ENCODE measurements at regions not wholly inside any gene's neighbourhood (a gene's known extent, or its start where the extent isn't known, plus 50 kb on each side); places are given as distances from the start of the nearest gene placed in this dataset.

DNA sequence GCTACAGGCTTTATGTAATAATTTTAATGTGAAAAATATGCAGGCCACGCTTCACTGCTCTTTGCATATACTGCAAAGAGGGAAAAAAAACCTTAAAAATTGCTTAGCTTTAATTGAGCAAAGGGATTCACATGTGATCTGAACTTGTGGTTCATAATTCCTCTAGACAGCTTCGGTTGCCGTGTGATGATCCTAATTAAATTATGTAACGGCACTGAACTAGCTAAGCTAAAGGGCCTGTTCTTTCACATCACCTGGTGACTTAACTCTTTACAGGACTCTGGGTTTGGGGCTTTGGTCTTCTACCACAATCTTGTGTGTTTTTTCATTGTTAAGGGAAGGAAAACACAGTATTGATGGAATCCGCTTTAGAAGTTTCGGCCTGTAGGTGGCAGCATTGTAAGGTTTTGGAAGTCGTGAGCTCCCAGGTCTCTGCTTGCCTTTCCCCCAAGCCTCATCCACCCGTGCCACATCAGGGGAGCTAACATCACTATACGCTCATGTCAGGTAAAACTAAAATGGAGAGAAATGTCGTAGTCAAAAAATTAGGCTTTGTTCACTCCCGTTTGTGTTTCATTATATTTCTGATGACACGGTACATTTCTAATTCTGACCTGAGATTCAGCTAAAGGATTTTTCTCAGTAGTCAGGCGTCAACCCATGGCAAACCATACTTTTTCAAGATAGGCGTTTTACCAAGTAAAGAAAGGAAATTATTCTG, 205.6 kb upstream of the DPH6 start:
- intact Hi-C loops (cut with DNase I, micrococcal nuclease) = loop anchor here in 1 of 2 donors (10.0 kb wide), 1 partner anchor 1383 kb away; no protein-coding TSS in a partner anchor
- peak; percentile 79 for ATAC-seq
- peak; percentile 28 to 79 for DNase-seq

DNA sequence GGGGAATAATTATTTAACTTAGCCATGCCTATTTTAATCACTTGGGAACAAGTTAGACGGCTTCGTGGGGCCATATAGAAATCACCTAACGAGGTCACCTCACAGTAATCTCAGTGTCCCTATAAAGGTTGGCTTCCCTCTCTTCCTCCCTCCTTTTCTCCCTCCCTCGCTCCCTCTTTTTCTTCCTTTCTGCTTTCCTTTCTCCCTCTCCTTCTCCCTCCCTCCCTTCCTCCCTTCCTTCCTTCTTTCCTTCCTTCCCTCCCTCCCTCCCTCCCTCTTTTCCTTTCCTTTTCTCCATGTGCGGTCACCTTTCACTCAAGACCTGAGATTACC, 206.1 kb upstream of the DPH6 start:
- DNase-seq (no peak), ATAC-seq (no peak)
- intact Hi-C loops (cut with DNase I, micrococcal nuclease) = loop anchor here in 1 of 2 donors (10.0 kb wide), 1 partner anchor 1383 kb away; no protein-coding TSS in a partner anchor

DNA sequence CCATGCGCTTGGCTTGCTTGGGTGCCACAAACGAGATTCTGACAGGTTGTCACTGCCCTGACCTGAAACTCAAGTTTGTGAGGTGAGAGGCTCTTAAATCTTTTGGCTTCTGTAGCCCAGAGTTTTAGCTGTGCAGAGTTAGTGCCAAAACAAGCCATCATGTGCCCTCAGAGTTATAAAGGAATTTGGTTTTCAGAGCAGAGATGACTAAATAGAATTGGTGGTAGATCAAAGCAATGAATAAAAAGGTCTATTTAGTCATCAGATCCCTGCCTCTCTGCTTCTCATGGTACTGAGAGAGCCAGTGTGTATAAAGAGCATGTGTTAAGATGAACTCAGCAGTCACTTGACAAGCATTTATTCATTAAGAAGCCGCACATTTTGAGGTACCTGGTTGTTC, 207.5 kb upstream of the DPH6 start:
- no peak for DNase-seq
- no peak for ATAC-seq
- intact Hi-C loops (cut with DNase I, micrococcal nuclease) = loop anchor here in 1 of 2 donors (10.0 kb wide), 1 partner anchor 1381 kb away; no protein-coding TSS in a partner anchor

DNA sequence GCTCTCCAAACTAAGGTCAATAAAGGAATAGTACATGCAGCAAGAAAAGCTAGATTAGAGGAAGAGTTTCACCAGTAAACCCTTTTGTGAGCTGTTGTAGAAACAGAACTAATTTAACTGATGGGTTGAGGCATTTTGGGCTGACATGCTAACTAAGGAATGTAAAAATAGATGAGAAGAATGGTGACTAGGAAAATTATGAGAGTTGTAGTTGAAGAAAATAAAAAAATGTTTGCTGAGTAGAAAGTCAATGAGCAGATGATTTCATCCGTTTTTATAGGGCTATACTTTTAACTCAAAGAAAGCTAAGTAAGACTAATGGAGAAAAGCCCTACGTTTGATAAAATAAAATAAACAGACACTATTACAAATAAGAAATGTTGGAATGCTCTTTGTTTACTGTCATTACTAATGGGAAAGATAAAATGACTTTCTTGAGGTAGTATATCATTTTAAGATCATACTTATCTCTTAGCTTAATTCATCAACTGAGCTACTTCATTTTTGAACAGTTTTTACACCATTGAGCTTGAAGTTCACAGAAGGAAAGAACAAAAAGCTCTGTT, 209.4 kb upstream of the DPH6 start:
- DNase-seq (no peak), ATAC-seq (no peak)
- intact Hi-C loops (cut with DNase I, micrococcal nuclease) = loop anchor here in 1 of 2 donors (10.0 kb wide), 1 partner anchor 1379 kb away; no protein-coding TSS in a partner anchor

DNA sequence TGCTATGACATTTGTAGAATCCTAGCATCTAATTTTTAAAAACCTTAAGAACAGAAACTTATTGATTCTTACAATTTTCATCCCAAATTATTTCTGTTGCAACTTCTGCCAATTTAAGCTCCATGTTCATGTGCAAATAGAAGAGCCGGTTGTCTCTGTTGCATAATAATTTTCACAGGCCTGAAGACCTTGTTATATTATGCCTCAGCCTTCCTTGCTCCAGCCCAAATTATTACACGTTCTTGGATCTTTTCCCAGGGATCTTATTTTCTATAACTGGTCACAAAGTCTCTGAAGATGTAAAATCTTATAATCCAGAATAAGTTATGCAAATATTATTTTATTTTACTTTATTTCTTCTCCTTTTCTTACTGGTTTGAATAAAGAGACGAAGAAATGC, 210.7 kb upstream of the DPH6 start:
- ATAC-seq = no peak

GRCh38 chr15:35757361-35757760, 211.4 kb upstream of the DPH6 start:
- ATAC-seq (no peak), DNase-seq (no peak)
- intact Hi-C loops (cut with DNase I, micrococcal nuclease) = loop anchor here in 1 of 2 donors (10.0 kb wide), 1 partner anchor 1377 kb away; no protein-coding TSS in a partner anchor

More for the DNA sequence above, 210.7 kb upstream of the DPH6 start:
- intact Hi-C loops (cut with DNase I, micrococcal nuclease) = loop anchor here in 1 of 2 donors (10.0 kb wide), 1 partner anchor 1378 kb away; no protein-coding TSS in a partner anchor
- no peak for DNase-seq

DNA sequence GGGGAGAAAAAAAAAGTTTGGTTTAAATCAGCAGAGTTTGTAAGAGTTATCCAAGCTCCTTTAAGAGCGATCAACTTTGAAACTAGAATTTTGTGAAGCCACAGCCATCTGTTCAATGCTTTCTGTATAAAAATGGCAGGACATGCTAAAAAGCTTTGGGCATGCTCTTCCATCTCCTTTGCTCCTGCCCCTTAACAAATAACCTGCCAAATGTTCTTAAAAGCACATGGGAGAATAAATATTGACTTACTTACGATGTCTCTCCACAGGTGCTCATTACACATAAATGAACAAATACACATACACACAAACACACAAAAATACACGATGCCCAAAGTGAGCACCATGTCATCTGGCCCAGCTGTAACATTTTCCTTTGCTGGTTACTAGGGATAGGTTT, 211.8 kb upstream of the DPH6 start:
- ATAC-seq (no peak), DNase-seq (no peak)
- intact Hi-C loops (cut with DNase I, micrococcal nuclease) = loop anchor here in 1 of 2 donors (10.0 kb wide), 1 partner anchor 1377 kb away; no protein-coding TSS in a partner anchor

GRCh38 chr15:35764661-35765519, 218.9 kb upstream of the DPH6 start:
- no peak for ATAC-seq
- DNase-seq = no peak
- intact Hi-C loops (cut with DNase I, micrococcal nuclease) = no loop called here

DNA sequence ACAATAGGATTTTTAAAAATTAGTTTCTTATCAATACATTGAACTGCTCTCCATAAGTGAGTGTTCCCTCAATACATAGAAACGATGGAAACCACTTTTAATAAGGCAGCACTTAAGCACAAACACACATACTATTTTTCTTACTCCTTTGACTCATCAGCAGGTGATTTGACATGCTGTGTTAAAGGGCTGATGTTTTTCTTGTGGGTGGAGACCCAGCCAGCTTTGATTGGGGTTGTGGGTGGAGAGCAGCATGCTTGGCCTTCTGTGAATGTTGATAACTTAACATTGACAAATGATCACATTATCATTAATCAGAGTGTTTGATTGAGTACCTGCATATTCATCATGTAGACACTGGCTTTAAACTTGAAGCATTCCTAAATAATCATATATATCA, 223.0 kb upstream of the DPH6 start:
- intact Hi-C loops (cut with DNase I, micrococcal nuclease) = no loop called here
- DNase-seq = no peak
- ATAC-seq = peak; percentile 47

GRCh38 chr15:35769656-35770055, 223.7 kb upstream of the DPH6 start:
- no peak for DNase-seq
- intact Hi-C loops (cut with DNase I, micrococcal nuclease) = no loop called here
- ATAC-seq = no peak

- DNase-seq (no peak), ATAC-seq (no peak)
- intact Hi-C loops (cut with DNase I, micrococcal nuclease) = no loop called here
These were observed 225.9 kb upstream of the DPH6 start for GRCh38 chr15:35771746-35772442.

DNA sequence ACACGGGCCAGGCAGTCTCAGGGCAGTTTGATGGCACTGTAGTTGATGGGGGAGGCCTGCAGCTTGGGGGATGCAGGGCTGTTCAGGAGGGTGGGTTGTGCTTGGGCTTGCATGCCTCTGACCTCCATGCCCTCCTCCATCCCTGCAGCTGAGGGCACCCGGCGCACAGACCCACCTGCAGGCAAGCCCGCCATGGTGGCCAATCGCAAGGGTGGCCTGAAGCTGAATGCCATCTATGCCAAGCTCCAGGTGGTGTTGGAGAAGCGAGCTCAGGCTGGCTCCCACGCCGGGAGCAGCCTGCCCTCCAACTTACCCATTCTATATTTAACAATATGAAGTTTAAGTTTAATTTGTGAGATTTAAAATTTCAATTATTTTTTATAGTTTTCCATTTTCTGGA, 228.7 kb upstream of the DPH6 start:
- DNase-seq = no peak
- intact Hi-C loops (cut with DNase I, micrococcal nuclease) = no loop called here
- no peak for ATAC-seq

DNA sequence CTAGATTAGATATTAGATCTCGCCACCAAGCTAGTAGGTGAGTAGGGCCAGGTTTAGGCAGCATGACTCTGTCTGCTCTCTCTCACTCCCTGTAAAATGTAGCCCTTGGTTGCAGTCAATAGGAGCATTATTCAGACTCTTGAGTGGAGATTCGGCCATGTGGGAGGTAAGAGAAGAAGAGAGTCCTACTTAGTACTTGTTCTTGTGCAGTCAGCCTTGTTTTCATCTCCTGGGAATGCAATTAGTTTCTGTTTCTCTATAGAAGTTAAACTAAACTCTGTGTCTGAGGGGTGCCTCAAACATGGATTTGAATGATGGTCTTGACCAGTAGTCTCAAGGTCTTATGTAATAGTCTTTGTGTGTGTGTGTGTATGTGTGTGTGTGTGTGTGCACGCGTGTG, 229.5 kb upstream of the DPH6 start:
- ATAC-seq = no peak
- intact Hi-C loops (cut with DNase I, micrococcal nuclease) = no loop called here
- DNase-seq = no peak

DNA sequence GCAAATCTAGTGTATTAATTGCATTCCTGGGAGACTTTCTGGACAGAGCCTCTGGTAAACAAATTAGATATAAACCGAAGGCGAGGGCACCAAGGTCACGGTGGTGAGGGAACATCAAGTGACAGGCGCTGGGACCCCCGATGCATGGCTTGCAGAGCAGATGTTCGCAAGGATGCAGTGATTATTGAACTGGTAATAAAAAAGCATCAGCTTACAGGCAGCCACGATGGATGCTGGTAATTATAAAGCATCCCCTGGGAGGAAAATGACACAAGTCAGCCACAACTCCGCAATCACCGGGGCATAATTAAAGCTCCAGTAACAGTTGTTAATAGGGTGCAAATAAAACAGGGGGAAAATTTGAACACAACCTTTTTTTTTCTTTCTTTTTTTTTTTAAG, 231.1 kb upstream of the DPH6 start:
- intact Hi-C loops (cut with DNase I, micrococcal nuclease) = no loop called here
- ATAC-seq (no peak), DNase-seq (no peak)

DNA sequence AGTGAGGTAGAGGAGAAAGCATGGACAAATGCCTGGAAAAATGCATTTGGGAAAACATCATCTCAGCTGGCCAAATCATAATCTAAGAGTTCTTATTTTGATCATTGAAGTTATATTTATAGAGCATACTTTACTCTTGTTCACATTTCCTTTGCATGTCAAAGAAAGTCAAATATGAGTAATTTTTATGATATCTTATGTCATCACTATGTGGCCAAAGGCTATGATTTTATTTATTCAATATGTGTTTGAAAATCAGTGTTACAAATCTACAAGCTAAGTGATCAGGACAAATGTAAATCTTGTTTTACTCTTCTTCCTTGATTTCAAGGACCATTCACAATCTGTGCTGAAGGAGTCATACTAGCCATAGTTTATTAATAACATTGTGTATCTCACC, 237.2 kb upstream of the DPH6 start:
- DNase-seq (no peak), ATAC-seq (no peak)
- intact Hi-C loops (cut with DNase I, micrococcal nuclease) = no loop called here

GRCh38 chr15:35784745-35785144, 238.8 kb upstream of the DPH6 start:
- intact Hi-C loops (cut with DNase I, micrococcal nuclease) = no loop called here
- ATAC-seq (no peak), DNase-seq (no peak)

- intact Hi-C loops (cut with DNase I, micrococcal nuclease) = no loop called here
- ATAC-seq (no peak), DNase-seq (no peak)
These were observed 264.0 kb upstream of the DPH6 start for GRCh38 chr15:35810007-35810406.

GRCh38 chr15:35813573-35813972, 267.6 kb upstream of the DPH6 start:
- ATAC-seq (no peak), DNase-seq (no peak)
- intact Hi-C loops (cut with DNase I, micrococcal nuclease) = no loop called here

- ATAC-seq = no peak
- DNase-seq = no peak
- intact Hi-C loops (cut with DNase I, micrococcal nuclease) = no loop called here
These were observed 272.9 kb upstream of the DPH6 start for GRCh38 chr15:35818846-35819245.

All from left colon (tissue), 2 donors.